Gastroesophageal sphincter (tissue), 4 donors: ENCODE measurements at regions not wholly inside any gene's neighbourhood (a gene's known extent, or its start where the extent isn't known, plus 50 kb on each side); places are given as distances from the start of the nearest gene placed in this dataset.
"Not testable (repeated sequence)": the region's sequence is repeated elsewhere in the genome, so short reads cannot be mapped to it uniquely, and the experiment has no call there.

Experiments
- ATAC-seq: fragments of 150-250 bp; one replicate; pipeline ENCODE4 v1.9.1; 2016; ENCODE audit warnings: mild to moderate bottlenecking, moderate library complexity
- H3K27ac ChIP-seq, 4 donors: fragments of 200-600 bp; sonication (generic) in 3 of 4; 1 replicate in 3 of 4; 2 replicates in 1 of 4; pipeline ENCODE4 v1.5.1; 2016 to 2019
- H3K27me3 ChIP-seq: fragments of 200-600 bp; sonication (generic); one replicate; pipeline ENCODE4 v1.5.1; 2019
- H3K36me3 ChIP-seq, 2 donors: fragments of 200-600 bp; sonication (generic); one replicate each; pipeline ENCODE4 v1.5.1; 2019; ENCODE audit warnings: control low read depth in 1 of 2
- H3K4me1 ChIP-seq, 3 donors: fragments of 200-600 bp; sonication (generic); 1 replicate in 2 of 3; 2 replicates in 1 of 3; pipeline ENCODE4 v1.5.1; 2016 to 2019; ENCODE audit warnings: control low read depth in 2 of 3
- H3K4me3 ChIP-seq, 2 donors: fragments of 200-600 bp; sonication (generic); one replicate each; pipeline ENCODE4 v1.5.1; 2019; ENCODE audit warnings: mild to moderate bottlenecking in 1 of 2, moderate library complexity in 1 of 2
- H3K9me3 ChIP-seq, 3 donors: fragments of 200-600 bp; sonication (generic); one replicate each; pipeline ENCODE4 v1.5.1; 2017 to 2019; ENCODE audit warnings: control low read depth in 2 of 3
- EP300 ChIP-seq: sonication (generic); formaldehyde crosslinking; IDR thresholded peaks from one replicate; pipeline ENCODE4 v1.6.1; 2017; ENCODE audit warnings: antibody characterized with exemption, mild to moderate bottlenecking
- POLR2A ChIP-seq, 2 donors: fragments of 450-650 bp; IDR thresholded peaks; one replicate each; pipeline ENCODE4 v1.6.1; 2017; ENCODE audit warnings: antibody characterized with exemption in 2 of 2, mild to moderate bottlenecking in 2 of 2, moderate library complexity in 1 of 2
- POLR2AphosphoS5 ChIP-seq: sonication (generic); formaldehyde crosslinking; IDR thresholded peaks from one replicate; pipeline ENCODE4 v1.6.1; 2017; ENCODE audit warnings: antibody characterized with exemption
- WGBS, 2 donors: methylation state at CpG; one replicate each; pipeline ENCODE4 v1.1.5; 2018; ENCODE audit warnings: low coverage in 1 of 2; 5-methylcytosine and 5-hydroxymethylcytosine counted together
- TF ChIP-seq, protein P1 (sequence below), 4 experiments: fragments of 200-600 bp in 2 of 4; fragments of 450-650 bp in 2 of 4; sonication (generic) in 1 of 4; IDR thresholded peaks; one replicate each; pipeline ENCODE4 v1.5.1; 2017 to 2019; ENCODE audit warnings: antibody characterized with exemption in 4 of 4, mild to moderate bottlenecking in 2 of 4, moderate library complexity in 2 of 4

DNA sequence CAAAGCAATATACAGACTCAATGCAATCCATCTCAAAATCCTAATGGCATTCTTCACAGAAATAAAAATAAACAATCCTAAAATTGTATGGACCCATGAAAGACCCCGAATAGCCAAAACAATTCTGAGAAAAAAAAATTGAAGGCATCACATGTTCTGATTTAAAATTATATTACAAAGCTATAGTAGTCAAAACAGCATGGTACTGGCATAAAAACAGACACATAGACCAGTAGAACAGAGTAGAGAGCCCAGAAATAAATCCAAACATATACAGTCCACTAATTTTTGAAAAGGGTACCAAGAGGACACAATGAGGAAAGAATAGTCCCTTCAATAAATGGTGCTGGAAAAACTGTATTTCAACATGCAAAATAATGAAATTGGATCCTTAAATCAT is 70.4 kb upstream of the THRB start:
- no peak for ATAC-seq
- H3K36me3 ChIP-seq: no peaks in the 10 kb centered on the region
- no peak overlapping the region for H3K27ac ChIP-seq
- no peaks in the 10 kb centered on the region for H3K4me1 ChIP-seq
- H3K4me3 ChIP-seq: no peak overlapping the region
- H3K9me3 ChIP-seq: no peaks in the 10 kb centered on the region
- H3K27me3 ChIP-seq: no peaks in the 10 kb centered on the region
- no peak for TF ChIP-seq EP300
- TF ChIP-seq POLR2AphosphoS5: no peak
- no peak for TF ChIP-seq POLR2A (IDR thresholded peaks at IDR 0.05)
- TF ChIP-seq, protein P1, sequence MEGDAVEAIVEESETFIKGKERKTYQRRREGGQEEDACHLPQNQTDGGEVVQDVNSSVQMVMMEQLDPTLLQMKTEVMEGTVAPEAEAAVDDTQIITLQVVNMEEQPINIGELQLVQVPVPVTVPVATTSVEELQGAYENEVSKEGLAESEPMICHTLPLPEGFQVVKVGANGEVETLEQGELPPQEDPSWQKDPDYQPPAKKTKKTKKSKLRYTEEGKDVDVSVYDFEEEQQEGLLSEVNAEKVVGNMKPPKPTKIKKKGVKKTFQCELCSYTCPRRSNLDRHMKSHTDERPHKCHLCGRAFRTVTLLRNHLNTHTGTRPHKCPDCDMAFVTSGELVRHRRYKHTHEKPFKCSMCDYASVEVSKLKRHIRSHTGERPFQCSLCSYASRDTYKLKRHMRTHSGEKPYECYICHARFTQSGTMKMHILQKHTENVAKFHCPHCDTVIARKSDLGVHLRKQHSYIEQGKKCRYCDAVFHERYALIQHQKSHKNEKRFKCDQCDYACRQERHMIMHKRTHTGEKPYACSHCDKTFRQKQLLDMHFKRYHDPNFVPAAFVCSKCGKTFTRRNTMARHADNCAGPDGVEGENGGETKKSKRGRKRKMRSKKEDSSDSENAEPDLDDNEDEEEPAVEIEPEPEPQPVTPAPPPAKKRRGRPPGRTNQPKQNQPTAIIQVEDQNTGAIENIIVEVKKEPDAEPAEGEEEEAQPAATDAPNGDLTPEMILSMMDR (IDR thresholded peaks at IDR 0.05): no peak
- 61 to 83% methylated on average over 1 of the region's 1 CpG for WGBS, 2 donors

DNA sequence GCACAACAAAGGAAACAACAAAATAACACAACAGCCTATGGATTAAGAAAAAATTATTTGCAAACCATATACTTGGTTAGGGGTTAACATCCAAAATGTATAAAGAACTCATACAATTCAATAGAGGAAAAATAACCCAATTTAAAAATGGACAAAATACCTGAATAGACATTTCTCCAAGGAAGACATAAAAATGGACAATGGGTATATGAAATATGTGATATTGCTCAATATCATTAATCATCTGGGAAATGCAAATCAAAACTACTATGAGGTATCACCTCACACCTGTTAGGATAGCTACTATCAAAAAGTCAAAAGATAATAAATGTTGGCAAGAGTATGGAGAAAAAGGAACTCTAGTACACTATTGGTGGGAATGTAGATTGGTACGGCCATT is 71.0 kb upstream of the THRB start:
- Histone ChIP-seq H3K4me1 (no peaks in the 10 kb centered on the region), H3K4me3 (no peak overlapping the region), H3K36me3 (no peaks in the 10 kb centered on the region), H3K27me3 (no peaks in the 10 kb centered on the region), H3K9me3 (no peaks in the 10 kb centered on the region), H3K27ac (no peak overlapping the region)
- TF ChIP-seq, protein P1 (IDR thresholded peaks at IDR 0.05): no peak
- TF ChIP-seq EP300 (no peak), POLR2A (IDR thresholded peaks at IDR 0.05) (no peak), POLR2AphosphoS5 (no peak)
- no peak for ATAC-seq
- WGBS, 2 donors: 100% methylated on average over 1 of the region's 1 CpG

DNA sequence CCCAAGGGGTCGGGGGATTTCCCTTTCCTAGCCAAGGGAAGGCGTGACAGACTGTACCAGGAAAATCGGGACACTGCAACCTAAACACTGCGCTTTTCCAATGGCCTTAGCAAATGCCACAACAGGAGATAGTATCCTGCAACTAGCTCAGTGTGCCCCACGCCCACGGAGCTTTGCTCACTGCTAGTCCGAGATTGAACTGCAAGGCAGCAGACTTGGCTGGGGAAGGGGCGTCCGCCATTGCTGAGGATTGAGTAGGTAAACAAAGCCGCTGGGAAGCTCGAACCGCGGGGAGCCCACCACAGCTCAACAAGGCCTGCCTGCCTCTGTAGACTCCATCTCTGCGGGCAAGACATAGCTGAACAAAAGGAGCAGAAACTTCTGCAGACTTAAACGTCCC is 72.3 kb upstream of the THRB start:
- no peak overlapping the region for H3K4me3 ChIP-seq
- no peak for ATAC-seq
- H3K27me3 ChIP-seq: no peaks in the 10 kb centered on the region
- WGBS, 2 donors: 87% methylated on average over 3 of the region's 15 CpGs; no CpG with 5 or more reads in 1 of the 2 donors
- no peak overlapping the region for H3K27ac ChIP-seq
- TF ChIP-seq, protein P1 (IDR thresholded peaks at IDR 0.05): no peak
- no peak for TF ChIP-seq EP300
- TF ChIP-seq POLR2A (IDR thresholded peaks at IDR 0.05): no peak
- no peak for TF ChIP-seq POLR2AphosphoS5
- H3K9me3 ChIP-seq: no peaks in the 10 kb centered on the region
- H3K4me1 ChIP-seq: no peaks in the 10 kb centered on the region
- H3K36me3 ChIP-seq: no peaks in the 10 kb centered on the region

DNA sequence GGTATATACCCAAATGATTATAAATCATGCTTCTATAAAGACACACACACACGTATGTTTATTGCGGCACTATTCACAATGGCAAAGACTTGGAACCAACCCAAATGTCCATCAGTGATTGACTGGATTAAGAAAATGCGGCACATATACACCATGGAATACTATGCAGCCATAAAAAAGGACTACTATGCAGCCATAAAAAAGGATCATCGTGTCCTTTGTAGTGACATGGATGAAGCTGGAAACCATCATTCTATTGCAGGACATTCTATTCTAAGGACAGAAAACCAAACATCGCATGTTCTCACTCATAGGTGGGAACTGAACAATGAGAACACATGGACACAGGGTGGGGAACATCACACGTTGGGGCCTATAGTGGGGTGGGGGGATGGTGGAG is 77.8 kb upstream of the THRB start:
- WGBS, 2 donors: 90 to 93% methylated on average over 6 of the region's 6 CpGs
- ATAC-seq, H3K9me3 ChIP-seq, H3K36me3 ChIP-seq, H3K4me3 ChIP-seq, H3K27ac ChIP-seq, H3K27me3 ChIP-seq, H3K4me1 ChIP-seq: not testable (repeated sequence)

DNA sequence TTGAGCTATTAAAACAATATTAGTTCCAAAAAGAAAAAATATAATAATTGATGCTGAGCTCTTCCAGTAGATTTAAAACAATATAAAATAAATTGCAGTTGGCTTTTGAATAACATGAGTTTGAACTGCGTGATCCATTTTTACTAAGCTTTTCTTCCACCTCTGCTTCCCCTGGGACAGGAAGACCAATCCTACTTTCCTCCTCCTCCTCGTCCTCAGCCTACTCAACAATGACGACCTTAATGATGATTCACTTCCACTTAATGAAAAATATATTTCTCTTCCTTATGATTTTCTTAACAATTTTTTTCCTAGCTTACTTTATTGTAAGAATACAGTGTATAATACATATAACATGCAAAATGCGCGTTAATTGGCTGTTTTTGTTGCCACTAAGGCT is 78.9 kb upstream of the THRB start:
- Histone ChIP-seq H3K27me3 (no peaks in the 10 kb centered on the region), H3K36me3 (no peaks in the 10 kb centered on the region), H3K9me3 (no peaks in the 10 kb centered on the region), H3K4me3 (no peak overlapping the region), H3K27ac (no peak overlapping the region), H3K4me1 (peaks cover 0 to under 1% (median 0%) of the 10 kb centered on the region in 3 donors)
- no peak for ATAC-seq
- WGBS, 2 donors: 57 to 68% methylated on average over 5 of the region's 5 CpGs
- TF ChIP-seq POLR2A (IDR thresholded peaks at IDR 0.05) (no peak), EP300 (no peak), POLR2AphosphoS5 (no peak)
- TF ChIP-seq, protein P1 (IDR thresholded peaks at IDR 0.05): no peak
